AG08396 (cell line): ENCODE measurements at regions not wholly inside any gene's neighbourhood (a gene's known extent, or its start where the extent isn't known, plus 50 kb on each side); places are given as distances from the start of the nearest gene placed in this dataset.
"Not testable (repeated sequence)": the region's sequence is repeated elsewhere in the genome, so short reads cannot be mapped to it uniquely, and the experiment has no call there.

Experiments
- DNase-seq: peaks from one replicate; pipeline ENCODE4 v3.0.0; 2012; ENCODE audit warnings: low spot score, mixed read lengths

DNA sequence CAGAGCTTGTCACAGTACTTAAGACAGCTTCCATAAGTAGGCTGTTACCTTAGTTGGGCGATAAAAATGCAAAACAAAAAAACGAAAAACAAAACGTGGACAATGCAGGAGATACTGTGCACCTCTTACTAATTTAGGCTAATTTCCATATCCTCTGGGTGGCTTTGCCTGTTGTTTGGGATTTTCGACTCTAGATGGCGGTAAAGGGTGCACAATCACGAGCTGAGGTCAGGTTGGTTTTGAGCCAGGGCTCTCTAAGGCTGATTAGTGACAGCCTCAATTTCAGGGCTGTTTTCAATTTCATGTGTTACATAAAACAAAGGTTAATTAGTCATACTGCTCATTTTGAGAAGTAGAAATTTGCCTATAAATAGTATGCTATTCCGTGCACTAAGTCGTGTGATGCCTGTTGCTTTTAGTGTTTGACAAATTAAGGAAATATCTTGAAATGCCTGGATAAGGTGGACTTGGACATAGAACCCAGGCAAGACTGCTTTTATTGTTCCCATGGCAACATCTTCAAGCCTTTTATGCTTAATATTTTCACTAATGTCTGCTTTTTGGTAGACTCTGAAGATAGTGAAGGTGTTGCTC lies 493.1 kb downstream of the SOCS6 start:
- DNase-seq, result peak; percentile 6

GRCh38 chr18:70766254-70766653 lies 477.4 kb downstream of the SOCS6 start:
- not testable (repeated sequence) for DNase-seq

DNA sequence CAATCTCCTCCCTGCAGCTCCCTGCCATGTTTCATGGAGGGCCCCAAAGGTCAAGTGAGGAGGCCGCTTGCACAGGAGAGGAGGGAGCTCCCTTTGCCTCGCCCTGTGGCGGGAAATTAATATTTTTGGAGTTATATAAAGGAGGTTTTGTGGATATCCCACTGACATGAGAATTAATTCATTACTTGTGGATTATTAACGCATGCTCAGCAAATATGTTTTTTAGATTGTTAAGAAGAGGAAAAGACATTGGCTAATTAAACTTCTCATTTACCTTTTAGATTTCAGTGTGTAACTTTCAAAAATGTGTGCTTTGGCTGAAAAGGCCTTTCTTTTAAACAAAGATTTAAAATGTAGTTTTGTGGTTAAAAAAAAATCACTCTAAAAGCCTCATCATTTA lies 474.0 kb downstream of the SOCS6 start:
- no peak for DNase-seq

GRCh38 chr18:70758780-70759179 lies 469.9 kb downstream of the SOCS6 start:
- DNase-seq, result no peak

- DNase-seq, result no peak
Measured at GRCh38 chr18:70754486-70754885, 465.6 kb downstream of the SOCS6 start.

- no peak for DNase-seq
Measured at GRCh38 chr18:70732916-70733315, 444.1 kb downstream of the SOCS6 start.

- no peak for DNase-seq
Measured at GRCh38 chr18:70732188-70732587, 443.3 kb downstream of the SOCS6 start.

DNA sequence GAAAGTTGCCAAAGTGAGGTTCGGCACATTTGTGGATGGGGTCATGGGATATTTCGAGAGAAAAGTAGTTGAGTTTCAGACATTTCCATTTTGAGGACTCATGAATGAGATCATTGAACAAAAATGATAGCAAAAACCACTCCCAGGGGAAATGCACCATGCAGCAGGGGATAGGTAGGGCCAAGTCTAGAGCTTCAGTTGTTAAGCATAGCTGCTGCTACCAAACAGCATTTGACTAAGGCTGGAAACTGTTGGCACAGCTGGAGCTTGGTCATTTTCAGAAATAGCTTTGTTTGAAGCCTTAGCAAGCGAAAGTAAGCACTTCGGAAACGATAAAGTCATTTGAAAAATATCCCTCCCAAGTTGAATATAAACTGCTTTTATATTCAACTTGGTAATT lies 431.8 kb downstream of the SOCS6 start:
- DNase-seq, result no peak

GRCh38 chr18:70709720-70710119 lies 420.9 kb downstream of the SOCS6 start:
- DNase-seq, result no peak

- DNase-seq, result no peak
Measured at GRCh38 chr18:70709144-70709543, 420.3 kb downstream of the SOCS6 start.

DNA sequence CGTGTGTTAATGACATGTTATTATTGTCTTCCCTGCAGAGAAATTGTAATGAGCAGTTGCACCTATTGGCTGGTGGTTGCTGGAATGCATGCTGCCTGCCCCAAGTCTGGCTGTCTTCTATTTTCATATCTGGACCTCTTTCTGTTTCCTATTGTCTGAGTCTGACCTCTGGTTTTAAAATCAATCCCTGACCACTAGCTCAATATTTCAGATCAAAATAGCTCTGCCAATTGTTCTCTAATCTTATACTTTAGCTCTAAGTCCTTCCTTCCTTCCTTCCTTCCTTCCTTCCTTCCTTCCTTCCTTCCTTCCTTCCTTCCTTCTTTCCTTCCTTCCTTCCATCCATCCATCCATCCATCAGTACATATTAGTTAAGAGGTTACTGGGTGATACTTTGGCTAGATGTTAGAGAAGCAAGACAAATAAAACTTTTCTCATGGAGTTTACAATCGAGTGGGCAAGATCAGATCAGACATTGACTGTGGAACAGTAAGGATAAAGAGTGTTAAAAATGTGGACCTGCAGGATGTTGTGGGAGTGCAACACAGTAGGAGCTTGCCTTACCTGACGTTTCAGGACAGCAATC lies 417.1 kb downstream of the SOCS6 start:
- DNase-seq, result no peak

- DNase-seq, result no peak
Measured at GRCh38 chr18:70700496-70700895, 411.7 kb downstream of the SOCS6 start.

DNA sequence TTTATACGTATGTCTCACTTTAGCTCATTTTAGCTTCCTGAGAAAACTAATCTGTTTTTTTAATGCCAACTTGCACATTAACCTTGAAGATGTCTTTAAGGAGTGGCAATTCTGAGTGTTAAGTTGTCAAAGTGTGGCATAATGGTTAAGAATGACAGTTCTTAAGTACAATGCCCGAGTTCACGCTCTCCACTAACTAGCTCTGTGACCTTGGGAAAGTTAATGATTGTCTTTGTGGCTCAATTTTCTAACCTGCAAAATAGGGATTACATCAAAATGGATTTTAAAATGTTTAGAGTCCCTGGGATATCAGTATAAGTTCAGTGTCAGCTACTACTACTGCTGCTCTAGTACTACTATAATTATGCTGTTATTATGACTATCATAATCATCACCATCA lies 409.7 kb downstream of the SOCS6 start:
- no peak for DNase-seq

DNA sequence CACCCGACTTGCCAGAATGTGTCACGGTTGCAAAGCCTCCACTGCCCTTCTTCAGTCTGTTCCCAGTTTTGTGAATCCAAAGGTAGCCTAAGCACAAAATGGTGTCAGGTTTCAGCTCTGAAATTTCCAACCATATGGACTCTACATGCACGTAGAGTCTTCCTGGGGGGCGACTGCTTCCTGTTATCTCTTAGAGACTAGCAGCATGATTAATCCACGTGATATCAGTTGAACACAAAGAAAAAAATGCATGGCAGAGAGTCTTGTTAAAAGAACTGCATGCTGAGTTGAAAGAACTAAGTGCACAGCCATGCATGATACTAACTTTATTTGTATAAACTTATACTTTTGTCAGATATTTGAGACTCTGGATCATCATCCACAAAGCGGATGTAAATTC lies 404.4 kb downstream of the SOCS6 start:
- no peak for DNase-seq

DNA sequence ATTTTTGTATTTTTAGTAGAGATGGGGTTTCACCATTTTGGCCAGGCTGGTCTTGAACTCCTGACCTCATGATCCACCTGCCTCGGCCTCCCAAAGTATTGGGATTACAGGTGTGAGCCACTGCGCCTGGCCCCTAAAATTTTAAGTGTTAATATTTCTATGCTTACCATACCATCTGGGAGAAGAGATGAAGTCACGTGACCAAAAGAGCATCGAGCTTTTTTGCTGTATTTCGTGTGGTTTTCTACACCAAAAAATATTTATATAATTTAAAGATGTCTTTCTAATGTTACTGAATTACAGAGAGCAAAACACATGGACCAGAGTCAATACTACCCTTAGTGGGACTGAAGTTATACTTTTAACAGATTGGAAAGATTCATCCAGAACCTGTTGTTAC lies 400.9 kb downstream of the SOCS6 start:
- DNase-seq, result not testable (repeated sequence)

GRCh38 chr18:70688286-70688685 lies 399.4 kb downstream of the SOCS6 start:
- DNase-seq, result no peak

- no peak for DNase-seq
Measured at GRCh38 chr18:70684821-70685220, 396.0 kb downstream of the SOCS6 start.

- no peak for DNase-seq
Measured at GRCh38 chr18:70683263-70683662, 394.4 kb downstream of the SOCS6 start.

DNA sequence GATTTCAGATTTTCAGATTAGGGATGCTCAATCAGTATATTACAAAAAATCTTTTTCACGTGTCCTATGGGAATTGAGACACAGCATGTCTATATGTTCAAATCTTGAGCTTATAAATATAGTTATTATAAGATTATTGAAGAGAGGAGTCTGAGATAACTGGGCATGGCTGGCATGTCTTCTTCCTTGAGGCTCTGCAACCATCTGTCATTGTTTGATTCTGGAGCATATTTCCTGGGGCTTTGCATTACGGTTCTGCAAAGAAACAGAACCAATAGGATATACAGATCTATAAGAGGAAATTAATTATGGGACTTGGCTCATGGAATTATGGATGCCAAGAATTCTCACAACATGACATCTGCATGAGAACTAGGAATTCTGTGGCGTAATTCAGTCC lies 386.1 kb downstream of the SOCS6 start:
- DNase-seq, result no peak

- DNase-seq, result no peak
Measured at GRCh38 chr18:70673831-70674230, 385.0 kb downstream of the SOCS6 start.

- DNase-seq, result no peak
Measured at GRCh38 chr18:70672581-70672980, 383.7 kb downstream of the SOCS6 start.

DNA sequence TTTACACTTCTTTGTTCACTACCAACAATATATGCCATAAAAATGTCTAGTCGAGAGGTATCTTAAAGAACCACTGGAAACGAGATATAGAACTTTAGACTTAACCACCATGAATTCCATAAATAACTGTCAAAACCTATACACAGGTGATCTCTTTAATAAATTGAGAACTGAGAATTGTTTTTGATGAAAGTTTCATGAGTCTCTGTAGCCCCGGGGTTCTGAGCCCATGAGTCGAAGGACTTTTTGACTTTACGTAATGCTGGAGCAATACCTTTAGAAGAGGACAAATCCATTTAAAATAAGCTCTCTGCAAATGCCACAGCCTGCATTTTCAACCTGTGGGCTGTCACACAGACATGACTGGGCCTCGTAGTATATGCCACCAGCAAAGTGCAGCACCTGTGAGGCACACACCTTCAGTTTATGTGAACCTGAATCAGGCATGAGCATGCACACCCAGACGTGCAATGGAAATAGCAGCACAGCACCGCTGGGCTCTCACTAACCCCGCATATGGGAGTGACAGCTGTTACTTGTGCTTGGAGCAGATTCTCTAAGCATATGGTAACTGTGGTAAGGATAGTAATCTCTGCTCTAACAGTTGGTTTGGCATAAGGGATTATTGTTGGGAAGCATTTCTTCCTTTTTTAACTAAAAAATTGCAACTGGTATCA lies 383.2 kb downstream of the SOCS6 start:
- DNase-seq, result no peak

DNA sequence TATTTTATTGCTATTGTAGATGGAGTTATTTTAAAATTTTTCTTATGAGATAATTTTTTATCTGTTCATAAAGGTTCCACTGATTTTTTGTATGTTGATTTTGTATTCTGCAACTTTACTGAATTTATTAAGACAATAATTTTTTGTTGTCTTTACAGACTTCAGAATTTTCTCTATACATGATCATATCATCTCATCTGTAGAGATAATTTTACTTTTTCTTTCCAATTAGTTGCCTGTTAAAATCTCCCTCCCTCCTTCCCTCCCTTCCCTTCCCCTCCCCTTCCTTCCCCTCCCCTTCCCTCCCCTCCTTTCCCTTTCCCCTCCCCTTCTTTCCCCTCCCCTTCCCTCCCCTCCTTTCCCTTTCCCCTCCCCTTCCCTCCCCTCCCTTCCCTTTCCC lies 378.1 kb downstream of the SOCS6 start:
- DNase-seq, result no peak

- DNase-seq, result no peak
Measured at GRCh38 chr18:70663141-70663540, 374.3 kb downstream of the SOCS6 start.
